GM18498 (cell line): ENCODE measurements at regions not wholly inside any gene's neighbourhood (a gene's known extent, or its start where the extent isn't known, plus 50 kb on each side); places are given as distances from the start of the nearest gene placed in this dataset.

Source experiments
- ATAC-seq: cut with Tn5 transposase; IDR thresholded peaks from one replicate; pipeline ENCODE4 v1.9.1; 2021; ENCODE audit warnings: mild to moderate bottlenecking, moderate library complexity; ENCODE audit not compliant: unreplicated experiment

GRCh38 chr16:63361032-63361624 is 1324.9 kb upstream of the CDH8 start:
- ATAC-seq, result peak; percentile 78

- ATAC-seq, result no peak
Observed at GRCh38 chr16:63349961-63350360, 1313.7 kb upstream of the CDH8 start.

DNA sequence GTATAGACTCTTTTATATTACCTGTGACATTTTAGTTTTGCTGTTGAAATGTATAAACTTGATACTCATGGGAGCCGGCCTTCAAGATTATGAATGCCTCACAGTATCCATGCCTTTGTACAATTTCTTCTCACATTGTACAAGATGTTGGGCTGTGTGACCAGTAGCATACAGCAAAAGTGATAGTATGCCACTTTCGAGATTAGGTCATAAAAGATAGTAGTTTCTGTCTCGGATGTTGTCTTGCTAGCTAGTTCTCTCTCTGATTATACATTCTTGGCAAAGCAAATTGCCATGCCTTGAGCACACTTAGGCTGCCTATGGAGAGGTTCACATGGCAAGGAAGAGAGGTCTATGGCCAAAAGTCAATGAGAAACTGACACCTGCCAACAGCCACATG is 1309.8 kb upstream of the CDH8 start:
- no peak for ATAC-seq

GRCh38 chr16:63337264-63337663 is 1301.0 kb upstream of the CDH8 start:
- no peak for ATAC-seq

GRCh38 chr16:63331111-63331510 is 1294.9 kb upstream of the CDH8 start:
- no peak for ATAC-seq

- ATAC-seq, result no peak
Observed at GRCh38 chr16:63326736-63327339, 1290.6 kb upstream of the CDH8 start.

- ATAC-seq, result no peak
Observed at GRCh38 chr16:63323722-63324705, 1287.8 kb upstream of the CDH8 start.

DNA sequence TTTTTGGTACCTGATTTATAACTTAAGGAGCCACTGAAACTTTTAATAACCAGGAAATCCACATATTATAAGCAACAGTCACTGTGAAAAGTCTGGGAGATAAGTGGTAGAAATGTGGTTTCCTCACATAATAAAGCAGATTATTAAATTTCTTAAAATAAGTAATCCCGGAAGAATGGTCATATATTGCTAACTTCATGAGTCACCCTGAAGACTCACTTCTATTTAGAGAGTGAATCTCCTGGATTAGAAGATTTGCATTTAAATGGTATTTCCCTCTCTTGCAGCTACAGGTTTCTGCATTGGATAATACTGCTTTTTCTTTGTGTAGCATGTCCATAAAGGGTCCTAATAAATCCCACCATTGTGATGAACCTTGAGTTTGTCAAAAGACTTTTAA is 1286.8 kb upstream of the CDH8 start:
- ATAC-seq, result no peak

DNA sequence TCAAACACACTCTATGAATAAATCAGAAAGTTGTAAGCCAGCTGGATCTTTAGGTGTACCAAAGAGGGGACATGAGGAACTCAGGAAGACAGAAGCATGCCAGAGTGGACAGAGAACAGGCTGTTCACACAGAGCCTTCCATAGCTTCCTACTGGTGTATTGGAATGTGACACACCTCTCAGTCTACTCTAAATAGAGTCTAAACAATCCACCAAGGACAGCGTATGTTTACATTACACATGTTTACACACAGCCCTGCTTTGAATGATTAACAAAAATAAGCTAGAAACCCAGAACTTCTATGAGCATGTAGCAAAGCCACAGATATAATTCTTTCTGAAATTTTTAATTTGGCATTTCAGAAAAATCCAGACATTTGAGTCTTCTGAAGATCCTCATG is 1279.0 kb upstream of the CDH8 start:
- ATAC-seq, result no peak

- ATAC-seq, result no peak
Observed at GRCh38 chr16:63312346-63312745, 1276.1 kb upstream of the CDH8 start.

DNA sequence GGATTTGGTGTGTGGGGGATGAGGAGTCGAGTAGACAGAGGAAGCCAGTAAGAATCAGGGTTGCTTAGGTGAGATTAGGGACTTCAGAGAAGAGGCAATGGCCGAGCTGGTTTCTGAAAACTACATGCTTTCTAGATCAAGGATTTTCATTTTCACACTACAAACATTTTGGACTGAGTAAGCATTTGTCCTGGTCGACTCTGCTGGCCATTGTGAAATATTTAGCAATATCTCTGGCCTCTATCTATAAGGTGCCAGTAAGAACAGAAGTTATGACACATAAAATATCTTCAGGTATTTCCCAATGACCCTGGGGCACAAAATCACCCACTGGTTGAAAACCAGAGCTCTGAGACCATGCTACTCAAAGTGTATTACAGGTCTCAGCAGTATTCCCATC is 1275.1 kb upstream of the CDH8 start:
- no peak for ATAC-seq

GRCh38 chr16:63302811-63303210 is 1266.6 kb upstream of the CDH8 start:
- no peak for ATAC-seq

GRCh38 chr16:63301349-63301748 is 1265.1 kb upstream of the CDH8 start:
- ATAC-seq, result no peak

DNA sequence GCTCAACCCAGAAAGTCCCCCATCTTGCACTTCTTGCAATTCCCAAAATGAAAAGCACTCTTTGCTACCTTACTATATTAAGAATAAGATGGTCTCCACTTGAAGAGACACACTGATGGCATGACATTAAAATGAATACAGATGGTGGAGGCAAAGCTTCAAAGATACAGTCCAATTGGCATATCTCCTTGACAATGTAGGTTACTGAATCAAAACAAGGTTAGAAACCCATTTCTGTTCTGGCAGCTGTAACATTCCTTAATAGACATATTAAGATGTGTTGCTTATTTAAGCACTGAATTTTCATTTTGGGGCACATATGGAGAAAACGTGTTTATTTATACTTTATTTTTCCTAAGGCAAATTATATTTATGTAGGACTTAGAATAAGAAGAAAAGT is 1262.8 kb upstream of the CDH8 start:
- ATAC-seq, result no peak

DNA sequence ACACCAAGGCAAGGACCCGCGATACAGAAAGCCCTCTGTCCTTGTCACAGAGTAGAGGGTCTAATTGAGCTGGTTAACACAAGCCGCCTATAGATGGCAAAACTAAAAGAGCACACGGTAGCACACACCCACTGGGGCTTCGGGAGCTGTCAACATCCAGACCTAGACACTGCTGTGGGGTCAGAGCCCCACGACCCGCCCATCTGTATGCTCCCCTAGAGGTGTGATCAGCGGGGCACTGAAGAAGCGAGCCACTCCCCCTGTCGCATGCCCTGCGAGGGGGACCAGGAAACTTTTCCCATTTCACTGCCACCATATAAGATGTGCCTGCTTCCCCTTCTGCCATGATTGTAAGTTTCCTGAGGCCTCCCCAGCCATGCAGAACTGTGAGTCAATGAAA is 1255.8 kb upstream of the CDH8 start:
- no peak for ATAC-seq

- ATAC-seq, result no peak
Observed at GRCh38 chr16:63289834-63290460, 1253.7 kb upstream of the CDH8 start.

DNA sequence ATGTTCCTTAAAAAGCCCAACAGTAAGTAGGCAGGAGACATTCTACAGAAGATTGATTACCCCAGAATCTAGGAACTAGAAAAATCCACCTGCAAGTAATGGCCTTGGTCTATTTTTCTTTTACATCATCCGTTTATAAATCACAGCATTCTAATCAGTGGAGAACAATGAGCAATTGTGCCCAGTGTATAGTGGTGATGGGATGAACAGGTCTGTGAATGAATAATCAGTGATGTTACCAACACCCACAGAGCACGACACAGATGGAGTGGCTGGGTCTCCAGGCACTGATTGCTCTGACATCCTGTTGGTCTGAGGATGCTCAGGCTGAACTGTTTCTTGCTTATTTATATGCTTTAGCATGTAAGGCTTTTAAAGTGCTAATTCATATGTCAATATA is 1251.2 kb upstream of the CDH8 start:
- ATAC-seq, result no peak

DNA sequence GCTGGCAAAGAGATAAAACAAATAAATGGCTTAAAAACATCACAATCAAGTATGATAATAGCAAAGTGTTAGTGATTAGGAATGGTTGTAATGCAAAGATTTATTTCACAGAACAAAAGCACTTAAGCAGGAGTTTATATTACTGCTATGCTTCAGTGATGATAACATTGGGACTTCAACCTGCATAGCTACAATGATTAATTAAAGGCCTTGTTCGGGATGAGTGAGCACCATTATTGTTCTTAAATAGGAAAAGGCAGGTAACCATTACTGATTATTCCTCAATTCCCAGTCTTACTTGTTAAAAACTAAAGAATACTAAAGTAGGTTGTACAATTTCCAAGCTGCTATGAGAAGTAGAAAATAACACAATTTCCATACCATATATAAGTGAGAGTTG is 1247.5 kb upstream of the CDH8 start:
- ATAC-seq, result no peak

DNA sequence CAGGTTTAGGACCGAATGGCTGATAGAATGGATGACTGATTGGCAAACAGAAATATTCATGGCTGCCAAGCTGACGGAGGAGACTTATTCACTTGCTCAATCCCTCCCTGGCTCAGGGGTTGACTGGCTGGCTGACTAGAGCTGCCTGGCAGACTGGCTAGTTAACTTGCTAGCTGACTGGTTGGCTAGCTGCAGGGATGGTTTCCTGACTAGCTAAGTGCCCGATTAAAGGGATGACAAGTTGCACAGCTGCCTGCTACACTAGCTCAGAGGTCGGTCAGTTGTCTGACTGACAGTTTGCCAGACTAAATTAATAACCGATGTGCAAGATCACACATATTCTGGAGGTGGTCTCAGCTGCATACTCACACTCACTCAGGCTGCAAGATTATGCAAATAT is 1208.4 kb upstream of the CDH8 start:
- ATAC-seq, result no peak

GRCh38 chr16:63241497-63242028 is 1205.3 kb upstream of the CDH8 start:
- ATAC-seq, result no peak

DNA sequence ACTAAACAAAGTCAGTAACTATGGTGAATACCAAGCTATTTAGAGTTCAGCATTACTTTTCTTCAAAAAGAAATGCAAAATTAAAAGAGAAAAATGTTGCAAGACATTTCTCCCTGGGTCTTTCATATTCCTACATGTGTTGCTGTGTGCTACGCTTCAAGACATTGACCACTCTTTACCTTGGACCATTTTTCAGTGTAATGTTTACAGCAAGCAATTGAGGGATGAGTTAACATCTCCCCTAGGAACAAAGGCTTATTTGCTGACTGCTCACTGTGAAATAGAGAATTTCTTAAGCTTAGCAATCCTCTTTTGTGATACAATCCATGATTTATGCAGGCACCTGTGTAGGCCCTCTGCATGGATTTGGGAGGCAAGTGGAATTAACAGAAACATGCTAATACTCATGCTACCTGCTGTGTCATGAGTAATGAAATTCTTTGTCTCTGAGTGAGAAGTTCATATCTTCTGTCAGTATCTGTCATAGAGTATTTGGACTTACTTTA is 1202.9 kb upstream of the CDH8 start:
- no peak for ATAC-seq
